ENCODE measurements at regions not wholly inside any gene's neighbourhood (a gene's known extent, or its start where the extent isn't known, plus 50 kb on each side); places are given as distances from the start of the nearest gene placed in this dataset.

GRCh38 chr19:5229778-5230335, 110.8 kb downstream of the PTPRS start (continued):
- no peak for TF ChIP-seq CHD7 (IDR thresholded peaks at IDR 0.05; ENCODE audit: insufficient replicate concordance, low read length)
- no peak for TF ChIP-seq YY1 (IDR thresholded peaks at IDR 0.05; ENCODE audit: low read depth, low read length)
- no peak for TF ChIP-seq EZH2 (IDR thresholded peaks at IDR 0.05; ENCODE audit: low read depth, low read length, severe bottlenecking)
- TF ChIP-seq TAF1 (IDR thresholded peaks at IDR 0.05; ENCODE audit: low read depth, low read length): no peak

All from H1 (cell line).